OCI-LY3 (cell line): ENCODE measurements at regions not wholly inside any gene's neighbourhood (a gene's known extent, or its start where the extent isn't known, plus 50 kb on each side); places are given as distances from the start of the nearest gene placed in this dataset.

Experiments
- H2AFZ ChIP-seq: fragments of 200-600, 300-600 bp; shearing (Covaris generic); 2 replicates; pipeline ENCODE4 v1.6.0; 2014; ENCODE audit warnings: antibody characterized with exemption, low read depth, low read length
- H3K27ac ChIP-seq: fragments of 200-600, 300-600 bp; sonication (generic); 2 replicates; pipeline ENCODE4 v1.5.1; 2014; ENCODE audit warnings: mild to moderate bottlenecking, low read length, moderate library complexity, mixed read lengths
- H3K27me3 ChIP-seq: fragments of 200-600, 300-600 bp; sonication (generic); 2 replicates; pipeline ENCODE4 v1.6.1; 2014; ENCODE audit warnings: low read depth, low read length, mixed read lengths
- H3K36me3 ChIP-seq: fragments of 200-600, 300-600 bp; sonication (generic); replicated peaks from 2 replicates; pipeline ENCODE3; 2014; ENCODE audit warnings: low read depth, low read length, mixed read lengths
- H3K4me1 ChIP-seq: fragments of 300-600, 200-600 bp; sonication (generic); 2 replicates; pipeline ENCODE4 v1.6.1; 2014; ENCODE audit warnings: low read length, mixed read lengths
- H3K4me2 ChIP-seq: fragments of 200-600, 300-600 bp; sonication (generic); 2 replicates; pipeline ENCODE4 v1.6.1; 2014; ENCODE audit warnings: low read length, mixed read lengths
- H3K4me3 ChIP-seq: fragments of 300-600, 200-600 bp; sonication (generic); 2 replicates; pipeline ENCODE4 v1.5.1; 2014; ENCODE audit warnings: antibody characterized with exemption, mild to moderate bottlenecking, low read length, moderate library complexity
- H3K79me2 ChIP-seq: fragments of 300-600, 200-600 bp; shearing (Covaris generic); 2 replicates; pipeline ENCODE4 v1.6.1; 2014; ENCODE audit warnings: mild to moderate bottlenecking, low read length, mixed read lengths
- H3K9ac ChIP-seq: fragments of 300-600, 200-600 bp; shearing (Covaris generic); 2 replicates; pipeline ENCODE4 v1.6.0; 2014; ENCODE audit warnings: mild to moderate bottlenecking, low read length, moderate library complexity
- H3K9me3 ChIP-seq: fragments of 200-600, 300-600 bp; shearing (Covaris generic); 2 replicates; pipeline ENCODE4 v1.6.1; 2014; ENCODE audit warnings: low read length, mixed read lengths; ENCODE audit not compliant: insufficient read depth
- H4K20me1 ChIP-seq: fragments of 200-600, 300-600 bp; sonication (generic); 2 replicates; pipeline ENCODE4 v1.6.1; 2016; ENCODE audit warnings: low read length, mixed read lengths; ENCODE audit not compliant: insufficient read depth
- EZH2phosphoT487 ChIP-seq: fragments of 200-600 bp; shearing (Covaris generic); IDR thresholded peaks from 2 replicates; pipeline ENCODE4 v1.6.1; 2018; ENCODE audit warnings: antibody characterized with exemption, mixed run types, low read depth
- TF ChIP-seq, protein P1 (sequence below): fragments of 200-600, 300-600 bp; sonication (generic); IDR thresholded peaks from 2 replicates; pipeline ENCODE4 v1.5.1; 2014; ENCODE audit warnings: antibody characterized with exemption, low read length, low read depth

DNA sequence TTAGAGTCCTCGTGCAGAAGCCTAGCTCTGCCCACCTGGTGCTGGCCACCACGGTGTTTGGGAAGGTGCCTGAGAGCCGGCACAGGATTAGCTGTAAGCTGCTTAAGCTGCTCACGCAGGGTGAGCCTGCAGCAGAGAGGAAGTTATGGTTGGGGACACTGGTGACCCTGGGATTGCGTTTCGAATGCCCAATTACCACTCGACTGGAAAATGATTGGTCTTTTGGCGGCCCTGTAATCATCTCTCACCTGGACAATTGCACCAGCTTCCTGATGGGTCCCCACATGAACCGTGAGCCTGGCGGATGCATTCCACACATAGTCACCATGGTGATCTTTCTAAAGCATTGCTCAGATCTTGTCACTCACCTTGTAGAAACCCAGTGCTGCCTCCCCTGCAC lies 442.3 kb upstream of the ZMIZ1 start:
- Histone ChIP-seq H3K9ac (no peak overlapping the region), H3K9me3 (no peaks in the 10 kb centered on the region), H2AFZ (no peak overlapping the region), H3K27me3 (peaks cover 49% of the 10 kb centered on the region), H3K4me1 (peaks cover 17% of the 10 kb centered on the region), H3K4me3 (no peak overlapping the region), H3K79me2 (no peaks in the 10 kb centered on the region), H3K36me3 (no peaks in the 10 kb centered on the region), H4K20me1 (no peaks in the 10 kb centered on the region), H3K27ac (no peak overlapping the region), H3K4me2 (no peak overlapping the region)
- TF ChIP-seq, protein P1, sequence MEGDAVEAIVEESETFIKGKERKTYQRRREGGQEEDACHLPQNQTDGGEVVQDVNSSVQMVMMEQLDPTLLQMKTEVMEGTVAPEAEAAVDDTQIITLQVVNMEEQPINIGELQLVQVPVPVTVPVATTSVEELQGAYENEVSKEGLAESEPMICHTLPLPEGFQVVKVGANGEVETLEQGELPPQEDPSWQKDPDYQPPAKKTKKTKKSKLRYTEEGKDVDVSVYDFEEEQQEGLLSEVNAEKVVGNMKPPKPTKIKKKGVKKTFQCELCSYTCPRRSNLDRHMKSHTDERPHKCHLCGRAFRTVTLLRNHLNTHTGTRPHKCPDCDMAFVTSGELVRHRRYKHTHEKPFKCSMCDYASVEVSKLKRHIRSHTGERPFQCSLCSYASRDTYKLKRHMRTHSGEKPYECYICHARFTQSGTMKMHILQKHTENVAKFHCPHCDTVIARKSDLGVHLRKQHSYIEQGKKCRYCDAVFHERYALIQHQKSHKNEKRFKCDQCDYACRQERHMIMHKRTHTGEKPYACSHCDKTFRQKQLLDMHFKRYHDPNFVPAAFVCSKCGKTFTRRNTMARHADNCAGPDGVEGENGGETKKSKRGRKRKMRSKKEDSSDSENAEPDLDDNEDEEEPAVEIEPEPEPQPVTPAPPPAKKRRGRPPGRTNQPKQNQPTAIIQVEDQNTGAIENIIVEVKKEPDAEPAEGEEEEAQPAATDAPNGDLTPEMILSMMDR, result no peak
- no peak for TF ChIP-seq EZH2phosphoT487

DNA sequence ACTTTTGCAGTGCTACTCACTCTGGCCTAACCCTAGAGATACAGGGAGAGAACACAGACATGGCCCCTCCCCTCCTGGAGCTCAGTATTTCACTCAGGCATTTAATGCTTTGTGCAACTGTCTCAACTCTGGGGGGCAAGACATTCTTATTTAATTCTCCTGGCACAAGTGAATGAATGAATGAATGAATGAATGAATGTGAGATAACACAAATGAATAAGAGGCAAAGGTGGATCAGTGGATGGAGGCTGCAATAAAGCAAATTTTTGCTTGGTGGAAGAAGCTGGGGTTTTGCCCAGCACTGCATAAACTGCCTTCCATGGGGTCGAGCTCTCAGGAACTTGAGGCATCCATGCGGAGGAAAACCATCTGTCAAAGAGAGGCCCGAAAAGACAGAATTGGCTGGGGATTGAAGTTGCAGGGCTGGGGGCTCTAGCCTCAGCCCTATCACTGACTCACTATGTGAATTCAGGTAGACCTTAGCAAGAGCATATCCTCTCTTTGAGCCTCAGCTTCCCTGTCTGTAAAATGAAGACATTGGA lies 441.4 kb upstream of the ZMIZ1 start:
- H3K9me3 ChIP-seq, result no peaks in the 10 kb centered on the region
- peaks cover 41% of the 10 kb centered on the region for H3K27me3 ChIP-seq
- no peak overlapping the region for H2AFZ ChIP-seq
- TF ChIP-seq, protein P1, result no peak
- no peak for TF ChIP-seq EZH2phosphoT487
- no peak overlapping the region for H3K9ac ChIP-seq
- no peaks in the 10 kb centered on the region for H3K36me3 ChIP-seq
- peaks cover 25% of the 10 kb centered on the region for H3K4me1 ChIP-seq
- H3K79me2 ChIP-seq, result no peaks in the 10 kb centered on the region
- no peak overlapping the region for H3K27ac ChIP-seq
- H3K4me3 ChIP-seq, result no peak overlapping the region
- no peaks in the 10 kb centered on the region for H4K20me1 ChIP-seq
- no peak overlapping the region for H3K4me2 ChIP-seq

DNA sequence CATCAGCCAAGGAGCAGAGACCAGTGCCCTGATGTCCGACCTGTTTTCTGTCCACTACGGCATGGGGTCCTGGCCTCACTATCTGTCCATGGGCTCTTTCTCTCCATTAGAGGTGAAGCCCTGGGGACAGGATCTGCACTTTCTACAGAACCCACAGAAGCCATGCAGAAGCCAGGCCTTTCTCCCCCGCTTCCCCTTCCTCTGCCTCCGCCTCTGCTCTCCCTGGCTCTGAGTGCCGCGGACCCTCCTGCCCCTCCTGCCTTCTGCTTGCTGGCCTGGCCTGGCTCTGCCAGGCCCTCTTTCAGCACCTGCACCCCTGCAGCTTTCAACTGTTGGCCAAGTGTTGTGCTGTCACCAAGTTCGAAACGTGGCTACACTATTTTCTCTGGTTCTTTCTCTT lies 439.8 kb upstream of the ZMIZ1 start:
- no peaks in the 10 kb centered on the region for H3K79me2 ChIP-seq
- no peaks in the 10 kb centered on the region for H3K36me3 ChIP-seq
- peaks cover 27% of the 10 kb centered on the region for H3K4me1 ChIP-seq
- no peak overlapping the region for H3K9ac ChIP-seq
- no peak overlapping the region for H2AFZ ChIP-seq
- peaks cover 36% of the 10 kb centered on the region for H3K27me3 ChIP-seq
- H3K4me3 ChIP-seq, result no peak overlapping the region
- TF ChIP-seq, protein P1, result no peak
- no peak for TF ChIP-seq EZH2phosphoT487
- H3K27ac ChIP-seq, result no peak overlapping the region
- H3K9me3 ChIP-seq, result no peaks in the 10 kb centered on the region
- no peak overlapping the region for H3K4me2 ChIP-seq
- H4K20me1 ChIP-seq, result no peaks in the 10 kb centered on the region

DNA sequence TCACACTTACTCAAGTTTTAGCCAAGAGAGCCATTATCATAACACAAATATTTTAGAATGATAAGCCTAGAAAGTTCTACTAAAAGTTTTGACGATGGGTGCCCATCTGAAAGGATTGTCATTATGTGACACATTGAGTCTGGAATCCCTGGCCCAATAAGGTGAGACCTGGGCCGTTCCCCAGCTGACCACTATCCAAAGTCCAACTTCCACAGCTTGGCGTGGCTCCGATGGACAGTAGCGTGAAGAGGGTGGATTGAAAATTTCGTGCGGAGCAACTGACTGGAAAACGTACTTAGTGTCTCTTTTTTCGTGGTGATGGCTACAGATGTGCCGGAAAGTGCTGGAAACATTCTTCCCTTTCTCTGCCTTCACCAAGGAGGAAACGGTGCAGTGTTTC lies 439.0 kb upstream of the ZMIZ1 start:
- Histone ChIP-seq H3K27ac (no peak overlapping the region), H3K79me2 (no peaks in the 10 kb centered on the region), H3K4me2 (no peak overlapping the region), H2AFZ (no peak overlapping the region), H3K27me3 (peaks cover 28% of the 10 kb centered on the region), H3K4me1 (peaks cover 35% of the 10 kb centered on the region), H3K4me3 (no peak overlapping the region), H3K9ac (no peak overlapping the region), H3K9me3 (no peaks in the 10 kb centered on the region), H4K20me1 (no peaks in the 10 kb centered on the region), H3K36me3 (no peaks in the 10 kb centered on the region)
- TF ChIP-seq, protein P1, result no peak
- TF ChIP-seq EZH2phosphoT487, result no peak
